GM10266 (cell line): ENCODE measurements at regions not wholly inside any gene's neighbourhood (a gene's known extent, or its start where the extent isn't known, plus 50 kb on each side); places are given as distances from the start of the nearest gene placed in this dataset.

Experiments used
- DNase-seq: peaks from one replicate; pipeline ENCODE4 v3.0.0; 2012; ENCODE audit errors: extremely low spot score
- TF ChIP-seq, protein P1 (sequence below): IDR thresholded peaks from 2 replicates; pipeline ENCODE4 v1.5.1; 2012; ENCODE audit warnings: mild to moderate bottlenecking, low read depth; ENCODE audit not compliant: control insufficient read depth, insufficient read depth; ENCODE audit errors: missing control alignments

DNA sequence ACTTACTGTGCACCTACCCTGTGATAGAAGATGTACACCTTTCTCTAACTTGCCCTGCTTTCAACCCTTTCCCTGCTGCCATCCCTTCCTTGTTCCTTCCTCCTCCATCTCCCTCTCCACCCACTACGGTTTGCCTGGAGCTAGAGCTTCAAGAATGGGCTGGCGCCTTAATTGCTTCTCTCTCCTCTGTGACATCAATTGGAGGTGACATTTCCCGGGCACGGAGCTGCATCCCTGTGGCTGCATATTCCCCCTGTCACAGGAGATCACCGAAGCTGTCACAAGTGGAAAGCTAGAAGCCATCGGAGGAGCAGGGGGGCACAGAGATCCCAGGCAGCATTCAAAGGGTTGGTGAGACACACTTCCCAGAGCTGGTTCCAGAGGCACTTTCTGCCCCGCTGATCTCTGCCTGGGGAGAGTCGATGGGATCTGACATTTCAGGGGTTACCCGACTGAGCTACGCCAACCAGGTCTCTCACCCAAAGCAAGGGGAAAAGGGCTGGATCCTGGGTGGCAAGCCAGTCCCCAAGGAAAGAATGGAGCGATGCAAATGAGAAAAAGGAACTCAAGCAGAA is 604.9 kb downstream of the MED13L start:
- DNase-seq = no peak
- TF ChIP-seq, protein P1, sequence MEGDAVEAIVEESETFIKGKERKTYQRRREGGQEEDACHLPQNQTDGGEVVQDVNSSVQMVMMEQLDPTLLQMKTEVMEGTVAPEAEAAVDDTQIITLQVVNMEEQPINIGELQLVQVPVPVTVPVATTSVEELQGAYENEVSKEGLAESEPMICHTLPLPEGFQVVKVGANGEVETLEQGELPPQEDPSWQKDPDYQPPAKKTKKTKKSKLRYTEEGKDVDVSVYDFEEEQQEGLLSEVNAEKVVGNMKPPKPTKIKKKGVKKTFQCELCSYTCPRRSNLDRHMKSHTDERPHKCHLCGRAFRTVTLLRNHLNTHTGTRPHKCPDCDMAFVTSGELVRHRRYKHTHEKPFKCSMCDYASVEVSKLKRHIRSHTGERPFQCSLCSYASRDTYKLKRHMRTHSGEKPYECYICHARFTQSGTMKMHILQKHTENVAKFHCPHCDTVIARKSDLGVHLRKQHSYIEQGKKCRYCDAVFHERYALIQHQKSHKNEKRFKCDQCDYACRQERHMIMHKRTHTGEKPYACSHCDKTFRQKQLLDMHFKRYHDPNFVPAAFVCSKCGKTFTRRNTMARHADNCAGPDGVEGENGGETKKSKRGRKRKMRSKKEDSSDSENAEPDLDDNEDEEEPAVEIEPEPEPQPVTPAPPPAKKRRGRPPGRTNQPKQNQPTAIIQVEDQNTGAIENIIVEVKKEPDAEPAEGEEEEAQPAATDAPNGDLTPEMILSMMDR = no peak

DNA sequence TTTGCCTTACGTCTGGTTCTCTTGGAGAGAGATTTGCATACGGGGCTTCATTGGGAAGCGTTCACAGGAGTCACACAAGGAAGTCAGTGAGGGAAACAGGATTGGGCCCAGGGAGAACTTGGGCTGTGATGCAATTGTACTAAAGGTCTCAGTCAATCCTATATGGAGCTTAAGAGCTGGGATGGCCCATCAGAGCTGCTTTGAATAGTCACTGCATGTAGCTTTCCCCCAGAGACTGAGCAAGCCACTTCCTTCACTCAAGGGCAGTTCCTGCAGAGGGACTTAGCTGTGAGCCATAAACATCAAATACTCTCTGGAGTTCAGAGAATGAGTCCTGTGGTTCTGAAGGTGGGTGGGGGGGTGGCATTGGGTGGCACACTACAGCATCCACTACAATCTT is 605.4 kb downstream of the MED13L start:
- TF ChIP-seq, protein P1 = no peak
- no peak for DNase-seq

DNA sequence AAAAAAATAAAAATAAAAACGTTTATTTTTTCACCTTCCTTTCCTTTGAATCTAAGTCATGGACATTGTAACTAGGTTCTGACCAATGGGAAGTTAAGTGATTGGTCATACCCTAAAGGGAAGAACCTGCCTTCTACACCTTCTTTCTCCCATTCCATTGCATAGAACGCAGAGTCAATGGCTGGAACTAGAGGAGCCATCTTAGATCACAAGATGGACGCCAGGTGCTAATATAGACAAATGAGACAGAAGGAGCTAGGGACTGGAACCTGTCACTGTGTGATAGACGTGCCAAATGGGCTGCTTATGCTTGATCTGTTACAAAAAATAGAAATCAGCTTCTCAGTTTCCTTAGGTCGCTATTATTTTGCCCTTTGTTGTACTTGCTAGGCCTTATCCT is 606.6 kb downstream of the MED13L start:
- DNase-seq = no peak
- TF ChIP-seq, protein P1 = no peak

DNA sequence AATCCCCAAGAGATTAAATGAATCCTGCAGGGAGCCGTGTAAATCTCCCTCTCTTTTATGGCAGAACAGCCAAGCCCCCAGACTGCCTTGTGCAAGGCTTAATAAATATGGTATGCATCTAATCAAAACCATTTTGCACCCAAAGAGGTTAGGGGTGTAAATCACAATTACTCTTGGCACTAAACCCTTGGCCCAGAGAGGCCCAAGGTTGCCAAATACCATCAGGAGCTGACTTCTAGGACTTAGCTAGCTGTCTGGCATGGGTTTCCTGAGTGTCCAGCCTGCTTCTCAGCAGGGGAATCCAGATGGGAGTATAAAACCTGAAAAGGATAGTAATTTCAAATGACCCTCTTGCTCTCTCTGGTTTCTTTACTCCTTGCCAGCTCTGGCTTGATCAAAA is 610.4 kb downstream of the MED13L start:
- TF ChIP-seq, protein P1 = no peak
- DNase-seq = no peak

DNA sequence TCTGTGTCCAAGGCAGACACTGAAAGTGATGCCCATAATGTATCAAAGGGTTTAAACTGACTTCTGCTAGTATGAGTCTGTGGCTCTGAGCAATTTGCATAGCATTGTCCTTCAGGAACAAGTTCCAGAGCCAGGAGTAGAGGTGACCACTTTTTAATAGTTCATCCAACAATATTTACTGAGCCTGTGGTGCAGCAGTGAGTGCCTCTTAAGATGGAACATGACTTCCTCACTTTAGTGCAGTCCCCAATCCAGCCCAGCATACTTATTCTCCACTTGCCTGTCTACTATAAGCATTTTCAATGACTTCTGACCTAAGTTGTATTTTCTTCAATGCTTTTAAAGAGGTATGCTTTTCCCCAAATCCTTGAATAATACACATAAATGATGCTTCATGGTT is 611.3 kb downstream of the MED13L start:
- TF ChIP-seq, protein P1 = no peak
- DNase-seq = no peak

DNA sequence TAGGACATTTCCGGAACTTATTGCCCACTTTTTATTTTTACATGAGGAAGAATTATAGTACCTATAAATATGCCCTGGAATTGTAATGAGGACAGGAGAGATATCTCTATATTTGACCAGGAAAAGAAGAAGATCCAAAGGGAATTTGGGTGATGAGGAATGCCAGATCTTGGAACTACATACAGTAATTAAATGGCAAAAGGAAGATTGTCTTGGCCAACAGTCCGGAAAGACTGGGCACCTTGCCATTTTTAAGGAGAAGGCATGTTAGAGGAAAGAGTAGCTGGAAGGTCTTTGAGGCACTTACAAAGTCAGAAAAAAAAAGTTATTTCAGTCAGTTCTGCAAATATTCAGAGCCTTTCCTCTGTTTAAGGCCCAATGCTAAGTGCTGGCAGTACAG is 616.4 kb downstream of the MED13L start:
- TF ChIP-seq, protein P1 = no peak
- DNase-seq = no peak

DNA sequence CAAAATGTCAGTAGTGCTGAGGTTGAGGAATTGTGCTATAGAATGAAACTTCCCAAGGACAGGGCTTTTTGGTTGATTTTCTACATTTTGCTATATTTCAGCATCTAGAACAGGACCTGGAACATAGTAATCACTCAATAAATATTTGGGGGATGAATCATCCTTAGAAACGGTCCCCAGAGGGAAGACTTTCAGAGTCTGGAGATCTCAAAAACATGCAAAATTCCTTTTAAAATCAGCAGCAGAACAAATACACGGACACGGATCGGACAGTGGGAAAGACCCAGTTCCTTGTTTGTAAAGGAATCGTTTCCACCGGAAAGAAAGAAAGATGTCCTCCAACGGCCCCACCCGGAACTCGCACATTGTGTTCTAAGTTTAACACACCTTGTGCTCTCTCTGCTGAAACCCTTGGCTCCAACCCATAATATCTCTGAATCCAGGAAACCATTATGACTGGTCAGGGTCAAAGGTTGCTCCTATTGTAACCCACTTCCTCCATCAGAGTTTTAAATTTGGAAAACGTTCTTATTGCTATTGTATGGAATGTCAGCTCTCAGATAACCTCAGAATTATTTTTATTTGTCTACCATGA is 617.2 kb downstream of the MED13L start:
- DNase-seq = no peak
- TF ChIP-seq, protein P1 = no peak
